ENCODE measurements at regions not wholly inside any gene's neighbourhood (a gene's known extent, or its start where the extent isn't known, plus 50 kb on each side); places are given as distances from the start of the nearest gene placed in this dataset.

DNA sequence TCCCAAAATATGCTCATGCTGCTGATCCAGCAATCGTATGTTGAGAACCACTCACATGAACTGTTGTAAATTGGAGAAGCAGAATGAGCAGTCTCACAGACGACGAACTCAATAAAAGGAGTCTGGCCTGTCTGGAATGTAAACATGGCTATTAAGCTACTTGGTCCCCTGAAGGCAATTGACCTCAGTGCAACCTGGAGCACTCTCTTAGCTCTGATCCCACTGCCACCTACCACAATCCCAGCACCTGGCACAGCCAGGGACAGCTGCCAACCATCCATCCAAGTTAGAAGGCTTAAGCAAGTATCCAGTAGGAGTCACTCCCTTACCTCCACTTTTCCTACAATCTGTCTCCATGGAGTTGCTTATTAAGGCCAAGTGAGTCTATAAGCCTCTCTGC, 406.9 kb upstream of the CLEC14A start:
- TF ChIP-seq, protein P1, sequence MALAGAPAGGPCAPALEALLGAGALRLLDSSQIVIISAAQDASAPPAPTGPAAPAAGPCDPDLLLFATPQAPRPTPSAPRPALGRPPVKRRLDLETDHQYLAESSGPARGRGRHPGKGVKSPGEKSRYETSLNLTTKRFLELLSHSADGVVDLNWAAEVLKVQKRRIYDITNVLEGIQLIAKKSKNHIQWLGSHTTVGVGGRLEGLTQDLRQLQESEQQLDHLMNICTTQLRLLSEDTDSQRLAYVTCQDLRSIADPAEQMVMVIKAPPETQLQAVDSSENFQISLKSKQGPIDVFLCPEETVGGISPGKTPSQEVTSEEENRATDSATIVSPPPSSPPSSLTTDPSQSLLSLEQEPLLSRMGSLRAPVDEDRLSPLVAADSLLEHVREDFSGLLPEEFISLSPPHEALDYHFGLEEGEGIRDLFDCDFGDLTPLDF (CRISPR knock-in tag; IDR thresholded peaks at IDR 0.05) = no peak
- TF ChIP-seq NCOR1 (IDR thresholded peaks at IDR 0.05) = no peak
- TF ChIP-seq POLR2AphosphoS5 (IDR thresholded peaks at IDR 0.05; ENCODE audit: control insufficient read depth, insufficient read depth, low read depth, low read length) = no peak
- TF ChIP-seq, protein P2, sequence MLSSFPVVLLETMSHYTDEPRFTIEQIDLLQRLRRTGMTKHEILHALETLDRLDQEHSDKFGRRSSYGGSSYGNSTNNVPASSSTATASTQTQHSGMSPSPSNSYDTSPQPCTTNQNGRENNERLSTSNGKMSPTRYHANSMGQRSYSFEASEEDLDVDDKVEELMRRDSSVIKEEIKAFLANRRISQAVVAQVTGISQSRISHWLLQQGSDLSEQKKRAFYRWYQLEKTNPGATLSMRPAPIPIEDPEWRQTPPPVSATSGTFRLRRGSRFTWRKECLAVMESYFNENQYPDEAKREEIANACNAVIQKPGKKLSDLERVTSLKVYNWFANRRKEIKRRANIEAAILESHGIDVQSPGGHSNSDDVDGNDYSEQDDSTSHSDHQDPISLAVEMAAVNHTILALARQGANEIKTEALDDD (IDR thresholded peaks at IDR 0.05) = no peak
- TF ChIP-seq TBP (optimal IDR thresholded peaks at IDR 0.05; ENCODE audit: low read depth, low read length) = no peak
